ENCODE measurements at regions not wholly inside any gene's neighbourhood (a gene's known extent, or its start where the extent isn't known, plus 50 kb on each side); places are given as distances from the start of the nearest gene placed in this dataset.

DNA sequence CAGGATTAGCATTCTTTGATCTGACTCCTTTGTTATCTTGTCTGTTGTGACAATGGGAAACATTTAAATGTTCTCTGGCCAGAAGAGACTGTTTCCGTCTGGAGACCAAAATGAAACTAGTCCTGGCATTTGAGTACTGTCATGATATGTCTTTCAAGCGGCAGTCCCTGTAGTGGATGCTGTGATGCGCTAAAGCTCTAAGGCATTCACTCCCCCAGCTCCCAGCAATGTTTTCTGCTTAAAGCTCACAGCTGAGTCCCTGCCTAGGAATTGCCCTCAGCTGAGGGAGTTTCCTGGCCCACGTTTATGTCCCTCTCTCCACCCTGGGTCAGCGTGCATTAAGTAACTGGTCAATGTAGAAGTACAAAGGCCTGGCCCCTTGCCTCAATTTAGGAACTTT is 109.4 kb downstream of the UCHL5 start:
- TF ChIP-seq, protein P1, sequence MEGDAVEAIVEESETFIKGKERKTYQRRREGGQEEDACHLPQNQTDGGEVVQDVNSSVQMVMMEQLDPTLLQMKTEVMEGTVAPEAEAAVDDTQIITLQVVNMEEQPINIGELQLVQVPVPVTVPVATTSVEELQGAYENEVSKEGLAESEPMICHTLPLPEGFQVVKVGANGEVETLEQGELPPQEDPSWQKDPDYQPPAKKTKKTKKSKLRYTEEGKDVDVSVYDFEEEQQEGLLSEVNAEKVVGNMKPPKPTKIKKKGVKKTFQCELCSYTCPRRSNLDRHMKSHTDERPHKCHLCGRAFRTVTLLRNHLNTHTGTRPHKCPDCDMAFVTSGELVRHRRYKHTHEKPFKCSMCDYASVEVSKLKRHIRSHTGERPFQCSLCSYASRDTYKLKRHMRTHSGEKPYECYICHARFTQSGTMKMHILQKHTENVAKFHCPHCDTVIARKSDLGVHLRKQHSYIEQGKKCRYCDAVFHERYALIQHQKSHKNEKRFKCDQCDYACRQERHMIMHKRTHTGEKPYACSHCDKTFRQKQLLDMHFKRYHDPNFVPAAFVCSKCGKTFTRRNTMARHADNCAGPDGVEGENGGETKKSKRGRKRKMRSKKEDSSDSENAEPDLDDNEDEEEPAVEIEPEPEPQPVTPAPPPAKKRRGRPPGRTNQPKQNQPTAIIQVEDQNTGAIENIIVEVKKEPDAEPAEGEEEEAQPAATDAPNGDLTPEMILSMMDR (IDR thresholded peaks at IDR 0.05; ENCODE audit: poor library complexity, severe bottlenecking) = no peak
- no peak for TF ChIP-seq EZH2 (IDR thresholded peaks at IDR 0.05; ENCODE audit: borderline replicate concordance, insufficient read depth, low read length, poor library complexity, severe bottlenecking)
- no peak for TF ChIP-seq SMC3 (conservative IDR thresholded peaks at IDR 0.05; ENCODE audit: poor library complexity)
- no peak for TF ChIP-seq POLR2AphosphoS5 (IDR thresholded peaks at IDR 0.05)
- no peak for TF ChIP-seq EP300 (conservative IDR thresholded peaks at IDR 0.05; ENCODE audit: poor library complexity, severe bottlenecking)
